ENCODE measurements at regions not wholly inside any gene's neighbourhood (a gene's known extent, or its start where the extent isn't known, plus 50 kb on each side); places are given as distances from the start of the nearest gene placed in this dataset.

DNA sequence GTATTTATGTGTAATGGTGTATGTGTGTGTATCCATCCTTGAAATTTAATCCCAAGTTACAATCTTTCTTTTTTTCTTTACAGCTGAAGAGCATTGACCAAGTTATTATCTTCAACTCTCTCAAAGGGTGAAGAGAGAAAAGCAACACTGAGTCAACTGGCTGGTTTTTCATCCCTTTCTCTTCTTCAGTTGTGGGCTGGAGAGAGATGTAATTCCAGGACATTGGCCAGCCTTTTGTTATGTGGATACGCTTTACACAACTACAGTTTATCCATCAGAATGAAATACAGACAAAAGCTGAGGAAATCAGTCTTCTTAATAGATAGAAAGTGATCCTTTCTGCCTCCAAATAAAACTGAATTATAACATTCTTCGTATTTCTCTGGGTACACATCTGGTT lies 357.0 kb upstream of the NCAM2 start:
- H3K27ac ChIP-seq: no peak overlapping the region
- TF ChIP-seq, protein P1, sequence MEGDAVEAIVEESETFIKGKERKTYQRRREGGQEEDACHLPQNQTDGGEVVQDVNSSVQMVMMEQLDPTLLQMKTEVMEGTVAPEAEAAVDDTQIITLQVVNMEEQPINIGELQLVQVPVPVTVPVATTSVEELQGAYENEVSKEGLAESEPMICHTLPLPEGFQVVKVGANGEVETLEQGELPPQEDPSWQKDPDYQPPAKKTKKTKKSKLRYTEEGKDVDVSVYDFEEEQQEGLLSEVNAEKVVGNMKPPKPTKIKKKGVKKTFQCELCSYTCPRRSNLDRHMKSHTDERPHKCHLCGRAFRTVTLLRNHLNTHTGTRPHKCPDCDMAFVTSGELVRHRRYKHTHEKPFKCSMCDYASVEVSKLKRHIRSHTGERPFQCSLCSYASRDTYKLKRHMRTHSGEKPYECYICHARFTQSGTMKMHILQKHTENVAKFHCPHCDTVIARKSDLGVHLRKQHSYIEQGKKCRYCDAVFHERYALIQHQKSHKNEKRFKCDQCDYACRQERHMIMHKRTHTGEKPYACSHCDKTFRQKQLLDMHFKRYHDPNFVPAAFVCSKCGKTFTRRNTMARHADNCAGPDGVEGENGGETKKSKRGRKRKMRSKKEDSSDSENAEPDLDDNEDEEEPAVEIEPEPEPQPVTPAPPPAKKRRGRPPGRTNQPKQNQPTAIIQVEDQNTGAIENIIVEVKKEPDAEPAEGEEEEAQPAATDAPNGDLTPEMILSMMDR (IDR thresholded peaks at IDR 0.05): no peak
- H3K4me3 ChIP-seq (ENCODE audit: low read depth, low read length): no peak overlapping the region
- H3K9me3 ChIP-seq (ENCODE audit: control insufficient read depth, low read length): no peaks in the 10 kb centered on the region
- H3K36me3 ChIP-seq (ENCODE audit: control insufficient read depth, insufficient read depth, low read length): no peaks in the 10 kb centered on the region
- H3K4me2 ChIP-seq (ENCODE audit: low read length): no peak overlapping the region
- no peaks in the 10 kb centered on the region for H3K79me2 ChIP-seq
- no peak overlapping the region for H3K9ac ChIP-seq
- no peaks in the 10 kb centered on the region for H3K27me3 ChIP-seq (ENCODE audit: control insufficient read depth, insufficient read depth, low read length)
- no peak overlapping the region for H2AFZ ChIP-seq
- no peaks in the 10 kb centered on the region for H3K4me1 ChIP-seq

DNA sequence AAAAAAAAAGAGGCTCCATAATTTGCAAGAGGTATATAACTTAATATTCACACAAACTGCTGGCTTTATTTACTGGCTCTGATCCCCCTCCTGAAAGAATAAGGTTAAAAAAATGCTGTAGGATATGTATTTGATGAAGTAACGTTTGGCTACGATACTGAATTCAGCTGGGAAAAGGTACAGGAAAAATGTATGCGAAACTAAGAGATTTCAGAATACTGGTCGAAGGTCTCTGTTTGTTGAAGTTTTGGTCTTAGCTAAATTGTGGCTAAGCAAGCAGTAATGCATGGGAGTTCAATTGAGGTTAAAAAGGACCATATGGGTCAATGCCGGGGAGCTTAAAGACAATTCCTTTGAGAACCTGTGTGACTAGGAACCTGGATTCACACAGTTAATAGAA lies 355.5 kb upstream of the NCAM2 start:
- Histone ChIP-seq H3K4me3 (ENCODE audit: low read depth, low read length) (no peak overlapping the region), H3K9me3 (ENCODE audit: control insufficient read depth, low read length) (no peaks in the 10 kb centered on the region), H3K27ac (no peak overlapping the region), H2AFZ (no peak overlapping the region), H3K79me2 (no peaks in the 10 kb centered on the region), H3K4me2 (ENCODE audit: low read length) (no peak overlapping the region), H3K36me3 (ENCODE audit: control insufficient read depth, insufficient read depth, low read length) (no peaks in the 10 kb centered on the region), H3K9ac (no peak overlapping the region), H3K27me3 (ENCODE audit: control insufficient read depth, insufficient read depth, low read length) (no peaks in the 10 kb centered on the region), H3K4me1 (no peaks in the 10 kb centered on the region)
- TF ChIP-seq, protein P1 (IDR thresholded peaks at IDR 0.05): no peak

DNA sequence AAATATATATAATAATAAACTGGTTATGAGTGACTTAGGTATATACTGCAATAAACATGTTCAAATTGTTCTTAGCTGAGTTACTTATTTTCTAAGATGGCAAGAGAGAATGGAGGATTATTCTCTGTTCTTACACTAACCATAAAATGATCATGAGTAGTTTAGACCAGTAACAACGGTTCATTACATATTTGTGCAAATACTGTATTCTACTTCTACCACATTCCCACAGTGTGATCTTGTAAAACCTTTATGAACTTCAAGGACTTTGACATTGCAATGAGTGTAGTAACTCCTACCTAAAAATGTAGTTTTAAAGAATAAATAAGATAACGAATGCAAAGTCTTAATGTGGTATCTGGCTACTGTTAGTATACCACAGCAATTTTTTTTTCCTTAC lies 353.7 kb upstream of the NCAM2 start:
- H3K4me1 ChIP-seq: no peaks in the 10 kb centered on the region
- no peaks in the 10 kb centered on the region for H3K36me3 ChIP-seq (ENCODE audit: control insufficient read depth, insufficient read depth, low read length)
- no peaks in the 10 kb centered on the region for H3K9me3 ChIP-seq (ENCODE audit: control insufficient read depth, low read length)
- no peak overlapping the region for H3K4me2 ChIP-seq (ENCODE audit: low read length)
- no peak overlapping the region for H3K4me3 ChIP-seq (ENCODE audit: low read depth, low read length)
- H3K79me2 ChIP-seq: no peaks in the 10 kb centered on the region
- no peak overlapping the region for H3K27ac ChIP-seq
- TF ChIP-seq, protein P1 (IDR thresholded peaks at IDR 0.05): no peak
- H3K27me3 ChIP-seq (ENCODE audit: control insufficient read depth, insufficient read depth, low read length): no peaks in the 10 kb centered on the region
- no peak overlapping the region for H2AFZ ChIP-seq
- H3K9ac ChIP-seq: no peak overlapping the region

DNA sequence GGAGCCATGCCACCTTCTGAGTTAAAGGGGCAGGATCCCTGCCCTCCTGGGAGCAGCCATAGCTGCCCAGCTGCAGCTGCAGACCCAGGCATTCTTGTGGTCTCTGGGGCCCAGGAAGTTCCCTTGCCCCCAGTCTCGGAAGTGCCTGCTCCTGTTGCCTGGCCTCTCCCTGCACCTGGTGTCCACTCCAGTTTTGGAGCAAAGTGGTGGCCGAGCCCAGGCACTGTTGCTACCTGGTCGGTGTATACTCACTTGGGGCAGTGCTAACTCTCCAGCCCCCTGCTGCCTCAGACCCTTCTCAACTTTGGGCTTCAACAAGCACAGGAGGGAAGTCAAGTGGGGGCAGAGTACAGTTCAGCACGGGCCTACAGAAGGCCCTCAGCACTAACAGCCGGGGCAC lies 352.9 kb upstream of the NCAM2 start:
- H3K4me2 ChIP-seq (ENCODE audit: low read length): no peak overlapping the region
- H3K27ac ChIP-seq: no peak overlapping the region
- no peaks in the 10 kb centered on the region for H3K27me3 ChIP-seq (ENCODE audit: control insufficient read depth, insufficient read depth, low read length)
- H3K9ac ChIP-seq: no peak overlapping the region
- no peaks in the 10 kb centered on the region for H3K9me3 ChIP-seq (ENCODE audit: control insufficient read depth, low read length)
- H3K36me3 ChIP-seq (ENCODE audit: control insufficient read depth, insufficient read depth, low read length): no peaks in the 10 kb centered on the region
- H3K4me1 ChIP-seq: no peaks in the 10 kb centered on the region
- no peak overlapping the region for H3K4me3 ChIP-seq (ENCODE audit: low read depth, low read length)
- no peaks in the 10 kb centered on the region for H3K79me2 ChIP-seq
- H2AFZ ChIP-seq: no peak overlapping the region
- TF ChIP-seq, protein P1 (IDR thresholded peaks at IDR 0.05): no peak

DNA sequence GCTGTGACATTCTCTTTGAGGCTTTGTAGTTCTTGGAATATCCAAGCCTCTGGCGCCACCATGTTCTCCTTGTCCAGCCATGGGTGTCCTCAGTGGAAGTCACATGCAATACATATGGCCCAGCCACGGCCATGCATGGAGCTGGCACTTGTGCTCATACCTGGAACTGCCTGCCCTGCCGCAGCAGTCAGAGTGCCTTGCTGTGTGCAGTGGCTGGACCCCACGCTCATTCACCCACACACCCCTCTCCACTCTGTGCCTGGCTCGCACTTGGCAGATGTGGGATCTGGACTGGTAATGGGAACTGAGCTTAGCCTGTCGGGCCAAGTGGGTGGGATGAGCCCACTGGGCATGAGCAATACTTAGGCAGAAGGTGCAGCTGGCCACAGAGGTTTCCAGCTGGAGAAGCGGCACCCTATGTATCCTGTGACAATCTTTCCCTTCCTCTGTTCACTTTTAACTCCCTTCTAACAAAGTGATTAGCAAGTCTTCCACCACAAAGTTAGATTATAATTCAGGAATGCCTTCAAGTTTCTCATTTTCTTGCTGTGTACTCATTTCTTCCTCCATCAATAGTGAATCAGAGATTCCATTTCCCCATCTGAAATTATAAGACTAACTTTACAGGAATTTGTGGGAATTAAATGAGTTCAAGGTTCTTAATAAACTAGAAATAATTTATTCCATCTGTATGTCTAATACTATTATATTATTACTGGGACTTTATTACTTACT lies 351.6 kb upstream of the NCAM2 start:
- no peak overlapping the region for H3K4me2 ChIP-seq (ENCODE audit: low read length)
- no peak overlapping the region for H3K4me3 ChIP-seq (ENCODE audit: low read depth, low read length)
- TF ChIP-seq, protein P1 (IDR thresholded peaks at IDR 0.05): no peak
- H3K27me3 ChIP-seq (ENCODE audit: control insufficient read depth, insufficient read depth, low read length): no peaks in the 10 kb centered on the region
- H3K9ac ChIP-seq: no peak overlapping the region
- no peak overlapping the region for H2AFZ ChIP-seq
- H3K4me1 ChIP-seq: no peaks in the 10 kb centered on the region
- no peaks in the 10 kb centered on the region for H3K9me3 ChIP-seq (ENCODE audit: control insufficient read depth, low read length)
- no peaks in the 10 kb centered on the region for H3K36me3 ChIP-seq (ENCODE audit: control insufficient read depth, insufficient read depth, low read length)
- no peak overlapping the region for H3K27ac ChIP-seq
- no peaks in the 10 kb centered on the region for H3K79me2 ChIP-seq
